Activated CD4-positive, alpha-beta T cell treated with anti-CD3 and anti-CD28 coated beads for 48 hours (primary cell): ENCODE measurements at regions not wholly inside any gene's neighbourhood (a gene's known extent, or its start where the extent isn't known, plus 50 kb on each side); places are given as distances from the start of the nearest gene placed in this dataset.
"Not testable (repeated sequence)": the region's sequence is repeated elsewhere in the genome, so short reads cannot be mapped to it uniquely, and the experiment has no call there.

Source experiments
- DNase-seq: peaks from one replicate; pipeline ENCODE4 v3.0.0-alpha.2; 2020

DNA sequence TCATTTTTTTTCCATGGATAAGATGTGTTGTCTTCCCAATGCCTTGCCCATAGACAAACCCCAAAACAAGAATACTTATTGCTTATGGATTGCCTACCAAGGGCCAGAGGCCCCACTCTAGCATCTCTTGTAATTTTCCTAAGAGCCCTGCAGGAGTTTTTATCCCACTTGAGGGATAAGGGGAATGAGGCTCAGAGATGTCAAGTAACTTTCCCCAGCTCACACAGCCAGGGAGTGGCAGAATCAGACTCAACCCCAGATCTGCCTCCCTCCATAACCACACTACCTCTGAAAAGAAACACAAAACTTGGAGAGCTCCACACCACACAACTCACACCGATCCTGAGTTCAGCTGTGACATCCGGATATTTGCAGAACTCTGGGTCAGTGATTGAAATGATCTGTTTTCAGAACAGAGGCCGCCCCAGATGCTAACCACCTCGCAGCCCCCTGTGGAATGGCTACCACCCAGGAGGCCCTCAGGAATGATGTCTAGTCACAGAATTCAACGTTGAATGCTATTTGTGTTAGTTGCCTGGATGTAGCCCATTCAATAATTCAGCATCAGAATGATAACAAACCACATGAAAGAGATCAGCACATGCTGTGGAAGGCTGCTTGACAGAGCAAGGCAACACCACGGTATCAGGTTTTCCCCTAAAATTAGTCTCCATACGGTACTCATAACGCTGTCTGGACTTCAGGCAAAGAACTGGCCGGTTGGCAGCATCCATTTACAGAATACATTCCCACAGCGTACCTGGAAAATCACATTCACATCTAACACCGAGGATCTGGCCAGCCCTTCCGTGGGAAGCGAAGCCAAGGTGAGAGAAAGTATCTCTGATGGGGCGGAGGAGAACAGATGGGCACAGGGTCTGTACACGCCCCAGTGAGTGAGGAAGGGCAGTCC is 231.9 kb downstream of the TOMM20 start:
- no peak for DNase-seq

DNA sequence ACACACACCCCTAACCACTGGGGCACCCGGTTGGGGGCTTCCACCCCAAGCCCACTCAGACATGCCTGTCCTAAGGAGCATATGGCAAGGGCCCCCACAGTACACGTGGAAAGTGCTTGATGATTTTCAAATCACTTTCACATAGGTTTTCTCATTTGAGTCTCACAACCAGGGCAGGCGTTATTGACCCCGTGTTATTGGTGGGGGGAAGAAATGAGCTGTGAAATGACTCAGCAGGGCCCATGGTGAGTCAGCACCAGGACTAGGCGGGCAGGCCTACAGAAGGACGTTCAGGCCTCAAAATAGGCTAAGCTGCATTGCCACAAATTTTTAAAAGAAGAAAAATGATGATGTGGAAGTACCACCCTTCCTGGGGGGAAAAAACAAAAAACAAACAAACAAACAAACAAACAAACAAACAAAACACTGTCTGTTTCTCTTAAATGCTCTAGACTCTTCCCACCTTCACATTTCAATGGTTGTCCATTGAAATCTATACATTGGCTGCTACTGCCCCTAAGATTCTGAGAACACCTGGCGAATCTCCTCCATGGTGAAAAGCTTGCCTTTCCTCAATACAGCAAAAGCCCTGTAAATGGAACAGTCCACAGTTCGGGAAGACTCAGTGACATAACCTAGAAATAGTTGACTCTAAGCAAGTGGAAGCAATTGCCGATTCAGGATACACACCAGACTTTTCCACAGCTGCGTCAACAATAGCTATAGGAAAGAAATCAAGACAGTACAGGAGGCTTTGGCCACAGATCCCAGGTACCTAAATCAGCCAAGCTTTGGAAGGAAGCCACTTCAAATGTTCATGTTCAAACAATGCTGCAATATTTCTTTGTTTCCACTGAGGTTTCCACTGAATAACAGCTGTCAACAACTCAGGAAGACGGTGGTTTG is 234.7 kb downstream of the TOMM20 start:
- peak; percentile 72 for DNase-seq

DNA sequence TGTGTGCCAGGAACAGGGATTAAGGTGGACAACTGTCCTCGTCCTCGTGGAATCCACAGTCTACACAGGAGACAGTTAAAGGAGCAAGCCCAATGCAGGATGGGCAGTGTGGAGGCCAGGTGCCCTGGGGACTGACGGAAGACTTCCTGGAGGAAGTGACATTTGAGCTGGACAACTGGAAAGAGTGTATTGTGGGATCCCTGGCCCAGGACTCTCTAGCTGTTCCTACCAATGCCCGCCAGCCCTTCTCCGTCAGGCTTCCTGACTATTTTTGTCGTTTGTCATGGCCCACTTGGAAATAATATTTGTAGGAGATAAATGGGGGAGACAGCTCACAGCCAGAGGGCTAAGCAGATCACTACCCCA is 235.3 kb downstream of the TOMM20 start:
- DNase-seq: no peak

DNA sequence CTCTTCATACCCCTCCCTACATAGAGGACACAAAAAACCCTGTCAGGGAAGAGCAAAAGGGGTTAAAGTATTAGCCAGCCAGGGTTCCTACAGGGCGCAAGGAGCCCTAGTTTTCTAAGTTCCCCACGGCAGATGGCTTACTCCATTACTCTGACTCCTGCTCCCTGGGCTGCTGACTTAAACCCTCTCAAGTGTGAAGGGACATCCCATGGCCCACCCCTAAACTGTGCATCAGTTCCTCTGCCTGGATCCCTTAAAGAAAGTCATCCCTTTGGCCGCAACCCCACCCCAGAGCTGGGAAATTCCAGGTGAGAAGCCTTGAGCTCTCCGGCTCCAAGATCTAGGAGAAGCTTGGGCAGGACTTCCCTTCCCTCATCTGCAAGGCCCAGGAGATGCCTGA is 236.0 kb downstream of the TOMM20 start:
- no peak for DNase-seq

DNA sequence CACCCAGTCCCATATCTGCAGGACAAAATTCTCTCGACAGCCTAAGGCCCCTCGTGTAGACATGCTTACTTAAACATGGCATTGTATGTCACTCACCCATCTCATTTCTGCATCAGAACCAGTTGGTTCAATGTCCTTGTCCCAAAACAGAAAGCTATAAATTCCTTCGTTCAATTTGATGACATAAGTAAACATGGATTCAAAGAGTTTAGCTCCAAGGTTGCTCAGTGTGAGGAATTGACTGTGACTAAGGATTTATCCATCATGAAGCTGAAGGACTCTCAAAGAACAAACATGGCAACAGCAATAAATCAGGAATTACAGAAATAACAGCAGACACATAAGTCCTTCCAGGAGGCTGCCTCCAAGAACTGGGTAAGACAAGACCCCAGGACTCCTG is 237.2 kb downstream of the TOMM20 start:
- no peak for DNase-seq

DNA sequence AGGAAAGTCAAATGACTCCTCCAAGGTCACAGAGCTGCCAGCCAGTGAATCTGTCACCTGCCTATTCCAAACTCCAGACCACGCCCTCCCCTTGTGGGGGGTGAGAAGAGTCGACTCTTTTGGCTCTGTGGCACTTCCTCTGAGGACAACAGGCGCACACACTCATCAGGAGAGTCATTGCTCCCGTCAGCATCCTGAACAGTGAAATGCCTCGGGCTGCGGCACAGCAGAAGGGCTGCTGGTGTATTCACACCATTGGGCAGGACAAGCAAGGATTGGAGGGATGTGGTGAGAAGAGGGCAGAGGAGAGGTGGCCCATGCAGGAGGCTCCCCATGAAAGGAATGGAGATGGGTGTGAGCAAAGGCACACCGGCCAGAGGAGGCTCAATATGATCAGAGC is 239.0 kb downstream of the TOMM20 start:
- no peak for DNase-seq

DNA sequence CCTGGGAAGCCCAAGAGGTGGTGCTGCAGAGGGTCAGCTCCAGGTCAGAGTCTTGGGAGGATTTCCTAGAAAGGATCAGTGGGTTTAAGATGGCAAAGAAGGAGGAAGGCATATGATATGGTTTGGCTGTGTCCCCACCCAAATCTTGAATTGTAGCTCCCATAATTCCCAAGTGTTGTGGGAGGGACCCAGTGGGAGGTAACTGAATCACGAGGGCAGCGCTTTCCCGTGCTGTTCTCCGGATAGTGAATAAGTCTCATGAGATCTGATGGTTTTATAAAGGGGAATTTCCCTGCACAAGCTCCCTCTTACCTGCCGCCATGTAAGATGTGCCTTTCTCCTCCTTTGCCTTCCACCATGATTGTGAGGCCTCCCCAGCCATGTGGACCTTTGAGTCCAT is 240.4 kb downstream of the TOMM20 start:
- not testable (repeated sequence) for DNase-seq

DNA sequence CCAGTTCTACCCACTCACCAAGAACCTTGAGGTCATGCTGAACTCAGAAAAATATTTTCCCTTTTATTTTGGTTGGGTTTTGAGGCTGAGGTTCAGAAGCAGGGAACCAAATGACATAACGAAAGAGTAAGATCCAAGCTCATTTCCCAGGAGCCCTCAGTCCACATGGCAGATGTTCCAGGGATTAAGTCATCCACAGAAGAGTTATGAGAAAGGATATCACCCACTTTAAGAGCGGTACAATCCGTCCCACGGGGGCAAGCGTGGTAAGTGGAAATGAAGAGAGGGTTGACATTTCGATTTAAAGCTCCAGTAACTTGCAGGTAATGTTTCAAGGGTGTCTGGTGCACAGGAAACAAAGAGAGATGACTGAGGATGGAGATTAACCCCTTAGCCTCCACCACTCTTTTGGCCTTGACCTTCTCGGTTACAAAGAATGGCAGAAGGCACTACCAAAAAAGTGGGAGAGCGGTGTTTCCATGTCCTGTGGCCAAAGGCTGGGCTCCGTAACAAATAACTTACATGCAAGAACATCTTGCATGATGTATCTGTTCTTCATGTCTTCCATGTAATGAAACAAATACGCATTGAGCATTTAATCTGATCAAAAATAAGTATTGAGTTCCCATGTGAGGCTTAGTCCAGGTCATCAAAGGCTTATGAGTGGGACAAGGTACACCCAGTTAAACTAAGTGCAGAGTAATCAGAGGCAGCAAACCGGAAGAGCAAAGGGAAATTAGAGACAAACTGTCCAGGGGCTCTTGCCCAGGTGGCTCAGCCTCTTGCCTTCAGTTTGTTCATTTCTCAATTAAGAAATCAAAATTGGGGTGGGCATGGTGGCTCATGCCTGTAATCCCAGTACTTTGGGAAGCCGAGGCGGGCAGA is 241.4 kb downstream of the TOMM20 start:
- DNase-seq: no peak

DNA sequence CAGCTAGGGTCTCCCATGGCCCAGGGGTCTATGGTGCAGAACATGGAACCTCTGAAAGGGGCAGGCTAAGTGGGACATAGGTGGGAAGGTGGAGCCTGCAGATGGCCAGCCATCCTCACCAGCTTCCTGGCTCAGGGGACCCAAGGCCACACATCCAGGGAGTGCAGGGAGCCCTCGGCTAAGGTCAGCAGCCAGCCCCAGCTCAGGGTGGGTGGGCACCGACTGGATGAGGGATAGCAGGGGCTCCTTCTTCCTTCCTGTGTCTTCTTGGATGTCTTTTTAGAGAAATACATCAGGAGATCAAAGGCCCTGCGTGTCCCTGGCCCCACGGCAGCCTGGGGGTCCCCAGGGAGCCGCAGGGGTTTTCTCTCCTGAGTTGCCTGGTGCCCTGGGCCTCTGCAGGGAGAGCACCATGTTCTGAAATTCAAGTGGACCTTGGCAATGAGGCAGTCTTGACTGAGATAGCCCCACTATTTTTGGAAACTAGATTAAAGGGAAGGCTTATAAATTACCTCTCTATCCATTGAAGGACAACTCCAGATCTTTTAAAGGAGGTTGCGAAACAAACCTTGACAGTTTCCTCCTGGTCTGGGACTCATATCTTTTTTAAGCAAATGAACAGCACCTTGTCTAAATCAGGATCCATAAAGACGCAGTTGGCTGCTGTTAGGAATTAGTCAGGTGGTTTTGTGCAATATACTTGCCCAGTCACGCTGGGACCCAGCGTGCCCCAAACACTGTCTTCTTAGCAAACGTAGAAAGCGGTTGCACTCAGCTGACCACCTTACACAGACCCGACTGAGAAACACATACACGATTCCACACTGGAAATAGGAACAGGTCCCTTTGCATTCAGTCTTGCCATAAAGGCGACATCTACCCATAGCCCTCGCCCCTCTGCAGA is 242.3 kb downstream of the TOMM20 start:
- no peak for DNase-seq

DNA sequence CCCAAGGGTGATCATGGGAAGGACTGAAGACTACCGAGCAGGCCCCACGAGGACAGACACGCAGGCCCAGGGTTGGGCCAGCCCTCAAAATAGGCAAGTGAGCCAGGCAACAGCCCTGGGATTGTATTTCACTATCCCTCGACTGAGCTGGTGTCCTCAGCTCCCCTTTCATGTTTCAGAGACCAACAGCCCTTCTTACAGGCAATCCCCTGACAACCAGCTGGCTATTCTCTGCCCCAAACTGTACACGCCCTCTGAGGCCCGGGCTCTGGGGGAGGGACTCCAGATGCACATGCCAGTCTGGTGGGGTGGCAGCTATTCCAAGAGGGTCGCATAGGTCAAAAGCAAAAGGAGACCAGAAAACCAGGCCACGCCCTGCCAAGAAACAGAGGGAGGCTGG is 243.0 kb downstream of the TOMM20 start:
- DNase-seq: no peak

DNA sequence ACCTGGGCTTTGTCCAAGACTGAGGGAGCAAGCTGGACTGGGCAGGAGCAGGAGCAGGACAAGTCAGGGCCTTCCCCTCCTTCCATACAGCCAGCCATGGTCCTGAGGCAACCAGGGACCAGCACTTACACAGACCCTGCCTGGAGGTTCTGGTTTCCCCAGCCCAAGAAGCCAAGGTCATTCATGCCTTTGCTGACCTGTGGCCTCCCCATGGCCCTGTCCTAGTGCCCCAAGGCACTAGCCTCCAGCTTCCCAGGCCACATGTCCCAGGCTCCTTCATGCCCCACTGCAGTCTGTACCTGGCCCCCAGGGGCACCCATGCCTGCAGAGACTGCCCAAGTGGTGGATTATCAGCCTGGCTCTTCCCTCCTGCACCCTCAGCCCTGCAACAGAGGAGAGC is 243.9 kb downstream of the TOMM20 start:
- DNase-seq: no peak

DNA sequence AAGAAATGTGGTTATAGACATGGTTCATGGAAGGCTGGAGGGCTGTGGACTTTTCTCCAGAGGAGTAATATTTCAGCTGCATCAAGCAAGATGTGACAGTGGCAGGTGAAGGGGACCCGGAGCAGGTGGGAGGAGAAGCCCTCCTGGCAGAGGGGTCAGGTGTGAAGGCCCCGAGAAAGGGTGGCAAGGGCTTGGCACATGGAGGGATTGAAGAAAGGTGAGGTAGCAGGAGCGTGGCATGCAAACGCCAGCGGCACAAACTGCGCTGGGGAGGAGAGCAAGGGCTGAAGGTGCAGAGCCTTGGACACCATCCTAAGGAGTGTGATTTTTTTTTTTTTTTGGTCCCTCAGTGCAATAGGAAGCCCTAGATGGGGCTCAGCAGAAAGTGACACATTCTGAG is 244.6 kb downstream of the TOMM20 start:
- no peak for DNase-seq

DNA sequence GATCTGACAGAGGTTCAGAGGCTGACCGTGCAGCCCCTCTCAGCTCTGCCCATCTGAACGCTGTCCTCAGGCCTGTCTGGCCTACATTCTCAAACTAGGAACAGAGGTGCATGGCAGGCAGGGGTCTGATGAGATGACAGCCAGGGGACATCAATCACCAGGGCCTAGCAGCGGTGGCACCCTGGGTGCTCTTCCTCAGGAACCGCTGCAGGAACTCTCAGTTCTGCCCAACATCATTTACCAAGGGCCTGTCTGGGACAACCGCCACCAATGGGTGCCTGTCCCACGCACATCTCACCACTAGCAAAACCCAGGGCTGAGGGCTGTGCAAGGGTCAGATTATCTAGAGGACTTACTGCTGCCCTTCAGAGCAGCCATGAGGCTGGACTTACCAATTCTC is 245.7 kb downstream of the TOMM20 start:
- no peak for DNase-seq

DNA sequence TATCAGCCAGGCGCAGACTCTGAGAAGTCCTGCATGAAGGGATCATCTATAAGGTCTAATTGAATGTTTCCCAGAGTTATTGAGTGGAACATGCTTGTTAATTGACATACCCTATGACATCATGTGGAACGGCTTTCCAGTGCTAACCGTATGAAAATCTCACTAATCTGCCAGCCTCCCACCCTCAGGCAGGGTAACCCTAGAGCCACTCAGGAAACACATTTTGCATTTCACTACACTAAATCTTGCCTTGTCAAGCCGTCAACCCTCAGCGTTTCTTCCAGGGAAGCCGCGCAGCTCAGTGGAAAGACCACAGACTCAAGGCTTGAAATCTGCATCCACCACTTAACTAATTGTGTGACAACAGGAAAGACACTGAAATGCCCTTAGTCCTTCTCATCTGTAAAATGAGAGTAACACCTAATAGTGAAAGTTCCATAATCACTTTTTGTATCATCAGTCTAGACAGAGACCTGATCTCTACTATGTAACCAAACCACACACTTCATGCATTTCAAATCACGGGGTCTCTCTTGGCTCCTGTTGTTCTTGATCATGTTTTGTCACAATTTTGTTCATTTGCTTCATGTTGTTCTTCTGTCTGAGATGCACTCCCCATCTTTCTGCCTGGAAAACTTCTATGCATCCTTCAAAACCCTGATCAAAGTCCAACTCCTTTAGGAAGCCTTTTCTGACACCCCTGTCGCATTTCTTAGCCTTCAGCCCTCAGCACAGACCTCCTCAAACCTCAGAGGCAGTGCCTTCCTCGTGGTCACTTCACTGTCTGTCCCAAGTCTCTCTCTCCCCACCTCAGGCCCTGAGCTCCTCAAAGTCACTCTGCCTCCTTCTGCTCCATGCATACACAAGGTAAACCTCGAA is 246.5 kb downstream of the TOMM20 start:
- peak; percentile 41 for DNase-seq

DNA sequence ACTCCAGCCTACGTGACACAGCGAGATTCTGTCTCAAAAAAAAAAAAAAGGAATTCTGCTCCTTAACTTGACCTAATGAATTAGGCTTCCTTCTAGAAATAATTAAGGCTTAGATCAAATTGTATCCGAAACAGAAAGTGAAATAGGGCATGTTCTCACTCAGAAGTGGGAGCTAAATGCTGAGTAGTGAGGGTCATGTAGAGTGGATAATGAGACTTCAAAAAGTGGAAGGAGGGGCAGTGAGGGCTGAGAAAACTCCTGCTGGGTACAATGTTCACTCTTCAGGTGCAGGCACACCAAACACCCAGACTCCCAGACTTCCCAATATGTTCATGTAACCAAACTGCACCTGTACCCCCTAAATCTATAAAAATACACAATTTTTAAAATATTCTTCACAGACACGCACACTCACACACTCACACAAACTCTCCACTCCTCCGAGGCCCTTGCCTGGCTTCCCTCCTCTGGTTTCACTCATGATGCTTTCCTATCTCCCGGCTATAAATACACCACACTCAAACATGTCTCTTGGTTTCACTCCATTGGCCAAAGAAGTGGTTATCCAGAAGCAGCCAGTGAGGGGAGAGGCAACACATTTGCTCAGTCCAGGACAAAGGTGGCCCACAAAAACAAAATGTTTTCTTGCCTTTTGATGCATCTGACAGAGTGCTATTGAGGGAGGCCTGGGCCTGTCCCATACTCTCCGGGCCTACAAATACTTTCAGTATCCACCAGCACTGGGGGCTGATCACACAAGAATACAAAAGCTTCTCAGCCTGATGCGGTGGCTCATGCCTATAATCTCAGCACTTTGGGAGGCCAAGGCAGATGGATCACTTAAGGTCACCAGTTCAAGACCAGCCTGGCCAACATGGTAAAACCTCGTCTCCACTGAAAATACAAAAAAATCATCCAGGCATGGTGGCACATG is 249.2 kb downstream of the TOMM20 start:
- DNase-seq: no peak

DNA sequence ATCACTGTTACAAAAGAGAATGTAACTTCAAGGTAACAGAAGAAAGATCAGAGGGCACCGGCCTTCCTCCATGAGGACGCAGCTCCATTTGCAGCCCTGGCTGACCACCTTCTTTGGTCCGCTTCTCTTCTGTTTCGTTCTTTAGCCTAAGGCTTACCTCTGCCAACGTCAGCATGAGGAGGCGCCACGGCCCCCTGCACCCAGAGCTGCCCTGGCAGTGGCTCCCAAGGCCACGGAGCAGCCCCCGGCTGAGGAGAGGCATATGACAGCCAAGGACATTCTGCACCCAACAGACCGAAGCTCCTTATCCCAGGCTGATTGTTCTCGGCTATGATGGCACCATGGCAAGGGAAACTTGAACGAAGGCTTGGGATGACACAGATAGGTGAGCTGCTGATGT is 250.3 kb downstream of the TOMM20 start:
- DNase-seq: no peak

DNA sequence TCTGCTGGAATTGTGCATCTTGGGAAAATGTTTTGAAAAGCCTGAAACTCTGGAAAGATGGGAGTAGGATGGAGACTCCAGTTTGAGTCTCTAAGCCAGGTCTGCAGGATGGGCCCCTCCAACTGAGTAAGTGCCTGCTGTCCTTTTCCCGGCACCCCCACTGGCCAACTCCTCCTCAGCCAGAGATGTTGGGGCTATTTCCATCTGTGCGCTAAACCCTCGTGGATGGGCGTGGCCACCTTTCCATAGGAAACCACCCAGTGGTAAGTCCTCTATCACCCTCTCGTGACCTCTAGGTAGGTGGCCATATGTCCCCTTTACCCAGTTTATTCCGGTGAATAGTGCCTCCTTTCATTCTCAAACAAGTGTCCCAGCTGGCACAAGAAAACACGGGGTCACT is 250.9 kb downstream of the TOMM20 start:
- DNase-seq: no peak

DNA sequence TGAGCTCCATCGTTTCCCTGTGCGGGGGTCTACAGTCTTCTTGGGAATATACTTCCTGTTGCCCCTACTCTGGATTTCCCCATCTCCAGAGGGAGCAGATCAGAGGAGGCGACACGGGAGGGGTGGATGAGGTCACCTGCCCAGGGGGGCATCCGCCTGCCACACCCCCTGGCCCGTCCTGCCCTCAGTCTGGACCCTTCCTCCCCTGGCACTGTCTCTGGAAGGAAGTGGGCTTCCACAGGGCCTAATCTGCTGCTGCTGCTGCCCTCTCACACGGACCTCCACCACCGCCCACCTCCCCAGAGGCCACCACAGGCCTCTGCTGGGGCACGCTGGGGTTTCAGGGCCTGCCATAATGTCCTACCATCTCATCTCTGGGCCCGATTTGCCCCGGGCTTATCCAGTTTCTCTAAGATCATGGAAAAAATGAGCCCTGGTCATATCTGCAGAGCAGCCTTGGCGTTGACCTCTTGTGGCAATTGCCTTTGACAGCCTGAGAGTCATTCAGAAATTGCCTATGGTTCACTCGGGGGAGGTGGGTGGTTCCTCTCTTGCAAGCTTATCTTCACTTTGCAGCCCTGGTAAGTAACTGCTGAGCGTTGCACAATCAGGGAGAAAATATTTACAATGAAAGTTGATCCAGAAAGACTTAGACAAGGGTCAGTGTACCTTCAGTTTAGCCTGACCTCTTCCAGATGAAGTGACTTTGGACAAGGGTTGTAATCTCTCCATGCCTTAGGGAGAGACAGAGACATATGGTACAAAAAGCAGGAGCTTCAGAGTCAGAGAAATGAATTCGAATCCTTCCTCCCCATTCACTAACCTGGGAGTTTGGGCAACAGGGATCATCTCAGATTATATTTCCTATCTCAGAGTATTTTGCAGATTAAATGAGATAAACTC is 252.4 kb downstream of the TOMM20 start:
- DNase-seq: peak; percentile 68
